Neutrophil (primary cell): ENCODE measurements at regions not wholly inside any gene's neighbourhood (a gene's known extent, or its start where the extent isn't known, plus 50 kb on each side); places are given as distances from the start of the nearest gene placed in this dataset.

Experiments
- H3K27ac ChIP-seq: fragments of 200-600 bp; sonication (generic); 2 replicates; pipeline ENCODE4 v1.5.1; 2016; ENCODE audit warnings: mild to moderate bottlenecking, moderate library complexity
- H3K27me3 ChIP-seq: fragments of 200-600 bp; sonication (generic); 2 replicates; pipeline ENCODE4 v1.6.0; 2016; ENCODE audit warnings: mild to moderate bottlenecking
- H3K36me3 ChIP-seq: fragments of 200-600 bp; sonication (generic); 2 replicates; pipeline ENCODE4 v1.5.1; 2017
- H3K4me1 ChIP-seq, 2 experiments: fragments of 200-600 bp in 1 of 2; sonication (generic) in 1 of 2; 1 replicate in 1 of 2; 2 replicates in 1 of 2; pipeline versions ENCODE4 v1.5.1 to v1.6.1; 2013 to 2016; ENCODE audit warnings: low read depth in 1 of 2, low read length in 1 of 2, mild to moderate bottlenecking in 1 of 2, moderate library complexity in 1 of 2; ENCODE audit not compliant: control insufficient read depth in 1 of 2, insufficient read depth in 1 of 2
- H3K4me3 ChIP-seq, 2 experiments: fragments of 200-600 bp in 1 of 2; sonication (generic) in 1 of 2; 1 replicate in 1 of 2; 2 replicates in 1 of 2; pipeline ENCODE4 v1.5.1; 2013 to 2016; ENCODE audit warnings: low read depth in 1 of 2, low read length in 1 of 2, mild to moderate bottlenecking in 1 of 2, moderate library complexity in 1 of 2
- H3K9me3 ChIP-seq: fragments of 200-600 bp; sonication (generic); 2 replicates; pipeline ENCODE4 v1.5.1; 2016
- TF ChIP-seq, protein P1 (sequence below): fragments of 200-600 bp; sonication (generic); IDR thresholded peaks from 2 replicates; pipeline ENCODE4 v1.5.1; 2016; ENCODE audit warnings: antibody characterized with exemption

GRCh38 chr4:151912632-151913031, 151.8 kb upstream of the GATB start:
- TF ChIP-seq, protein P1, sequence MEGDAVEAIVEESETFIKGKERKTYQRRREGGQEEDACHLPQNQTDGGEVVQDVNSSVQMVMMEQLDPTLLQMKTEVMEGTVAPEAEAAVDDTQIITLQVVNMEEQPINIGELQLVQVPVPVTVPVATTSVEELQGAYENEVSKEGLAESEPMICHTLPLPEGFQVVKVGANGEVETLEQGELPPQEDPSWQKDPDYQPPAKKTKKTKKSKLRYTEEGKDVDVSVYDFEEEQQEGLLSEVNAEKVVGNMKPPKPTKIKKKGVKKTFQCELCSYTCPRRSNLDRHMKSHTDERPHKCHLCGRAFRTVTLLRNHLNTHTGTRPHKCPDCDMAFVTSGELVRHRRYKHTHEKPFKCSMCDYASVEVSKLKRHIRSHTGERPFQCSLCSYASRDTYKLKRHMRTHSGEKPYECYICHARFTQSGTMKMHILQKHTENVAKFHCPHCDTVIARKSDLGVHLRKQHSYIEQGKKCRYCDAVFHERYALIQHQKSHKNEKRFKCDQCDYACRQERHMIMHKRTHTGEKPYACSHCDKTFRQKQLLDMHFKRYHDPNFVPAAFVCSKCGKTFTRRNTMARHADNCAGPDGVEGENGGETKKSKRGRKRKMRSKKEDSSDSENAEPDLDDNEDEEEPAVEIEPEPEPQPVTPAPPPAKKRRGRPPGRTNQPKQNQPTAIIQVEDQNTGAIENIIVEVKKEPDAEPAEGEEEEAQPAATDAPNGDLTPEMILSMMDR = no peak
- Histone ChIP-seq H3K36me3 (no peaks in the 10 kb centered on the region), H3K4me1 (no peaks in the 10 kb centered on the region), H3K4me3 (no peak overlapping the region), H3K27me3 (no peaks in the 10 kb centered on the region), H3K9me3 (no peaks in the 10 kb centered on the region), H3K27ac (no peak overlapping the region)

GRCh38 chr4:151911970-151912369, 151.2 kb upstream of the GATB start:
- no peak overlapping the region for H3K27ac ChIP-seq
- no peaks in the 10 kb centered on the region for H3K4me1 ChIP-seq
- H3K27me3 ChIP-seq = no peaks in the 10 kb centered on the region
- no peaks in the 10 kb centered on the region for H3K36me3 ChIP-seq
- TF ChIP-seq, protein P1 = no peak
- no peaks in the 10 kb centered on the region for H3K9me3 ChIP-seq
- no peak overlapping the region for H3K4me3 ChIP-seq

- no peaks in the 10 kb centered on the region for H3K36me3 ChIP-seq
- H3K4me3 ChIP-seq = no peak overlapping the region
- H3K27ac ChIP-seq = no peak overlapping the region
- TF ChIP-seq, protein P1 = no peak
- H3K9me3 ChIP-seq = no peaks in the 10 kb centered on the region
- H3K4me1 ChIP-seq = peaks cover 0 to 3% of the 10 kb centered on the region in 2 experiments
- no peaks in the 10 kb centered on the region for H3K27me3 ChIP-seq
These were observed 148.1 kb upstream of the GATB start for GRCh38 chr4:151908734-151909497.

DNA sequence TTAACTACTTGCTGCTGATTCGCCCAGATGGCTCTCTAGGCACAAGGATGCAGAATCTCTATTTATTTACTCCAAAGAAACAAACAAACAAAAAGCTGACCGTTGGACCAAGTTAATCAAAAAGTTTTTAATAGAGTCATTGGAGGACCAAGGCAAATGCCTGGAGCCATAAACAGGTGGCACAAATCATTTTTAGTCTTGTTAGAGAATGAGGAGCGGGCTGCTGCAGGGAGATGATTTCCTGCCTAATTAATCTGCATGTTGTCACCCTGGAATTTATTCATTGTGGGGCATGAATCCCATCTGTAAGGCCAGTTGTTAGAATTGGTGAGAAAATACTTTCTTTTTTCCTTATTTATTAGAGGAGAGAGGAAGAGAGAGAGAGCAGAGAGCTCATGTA, 147.4 kb upstream of the GATB start:
- peaks cover 0 to 3% of the 10 kb centered on the region in 2 experiments for H3K4me1 ChIP-seq
- TF ChIP-seq, protein P1 = no peak
- no peak overlapping the region for H3K27ac ChIP-seq

DNA sequence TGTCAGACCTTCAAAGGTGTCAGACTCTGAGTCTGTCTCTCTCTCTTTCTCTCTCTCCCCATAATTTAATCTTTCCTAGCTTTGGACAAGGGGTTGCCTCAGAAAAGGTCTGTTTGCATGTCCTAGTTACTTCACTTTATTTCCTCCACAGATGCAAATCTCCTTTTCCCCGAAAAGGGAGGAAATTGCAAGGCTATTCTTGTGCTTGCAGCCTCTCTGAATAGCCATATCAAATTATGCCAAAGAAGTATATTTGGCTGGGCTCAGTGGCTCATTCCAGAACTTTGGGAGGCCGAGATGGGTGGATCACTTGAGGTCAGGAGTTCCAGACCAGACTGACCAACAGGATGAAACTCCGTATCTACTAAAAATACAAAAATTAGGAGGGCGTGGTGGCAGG, 145.6 kb upstream of the GATB start:
- TF ChIP-seq, protein P1 = no peak
- Histone ChIP-seq H3K9me3 (no peaks in the 10 kb centered on the region), H3K36me3 (no peaks in the 10 kb centered on the region), H3K4me1 (peaks cover 0 to 3% of the 10 kb centered on the region in 2 experiments), H3K27ac (no peak overlapping the region), H3K4me3 (no peak overlapping the region), H3K27me3 (no peaks in the 10 kb centered on the region)

More for the DNA sequence above, 147.4 kb upstream of the GATB start:
- no peaks in the 10 kb centered on the region for H3K9me3 ChIP-seq
- no peaks in the 10 kb centered on the region for H3K27me3 ChIP-seq
- H3K36me3 ChIP-seq = no peaks in the 10 kb centered on the region
- H3K4me3 ChIP-seq = no peak overlapping the region
